NCI-H1092 (cell line): ENCODE measurements at regions not wholly inside any gene's neighbourhood (a gene's known extent, or its start where the extent isn't known, plus 50 kb on each side); places are given as distances from the start of the nearest gene placed in this dataset.

Source experiments
- DNase-seq: peaks from one replicate; lab custom pipeline; 2025; lab: John Stamatoyannopoulos, UW

DNA sequence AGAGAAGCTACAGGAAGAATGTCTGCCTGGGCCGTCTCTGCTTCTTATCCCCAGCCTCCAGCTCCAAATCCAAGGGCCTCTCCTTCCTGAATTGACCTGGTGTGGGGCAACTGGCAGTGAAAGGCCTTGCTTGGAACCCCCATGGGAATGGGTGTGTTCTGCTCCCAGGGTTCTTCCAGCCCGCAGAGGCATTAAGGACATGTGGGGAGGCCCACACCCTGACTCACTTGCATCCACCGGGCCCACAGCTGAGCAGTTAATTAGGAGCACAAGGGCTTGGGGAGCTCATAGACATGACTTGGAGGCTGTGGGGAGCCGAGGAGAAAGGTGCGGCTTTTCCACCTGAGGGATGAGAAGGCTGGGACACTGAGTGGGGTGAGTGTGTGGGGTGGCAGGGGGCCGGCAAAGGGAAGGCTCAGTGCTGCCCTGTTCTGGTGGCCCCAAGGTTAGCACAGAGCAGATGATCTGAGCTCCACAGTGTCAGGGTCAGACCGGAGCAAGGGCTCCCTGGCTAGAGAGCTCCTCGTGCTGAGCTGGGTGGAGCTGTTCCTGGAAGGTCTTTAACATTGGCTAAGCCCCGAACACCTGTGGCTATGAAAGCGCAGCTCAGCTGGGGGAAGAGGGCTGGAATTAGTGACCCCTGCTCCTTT is 64.5 kb upstream of the NECTIN1 start:
- no peak for DNase-seq

GRCh38 chr11:119791701-119792151 is 62.7 kb upstream of the NECTIN1 start:
- DNase-seq = no peak

DNA sequence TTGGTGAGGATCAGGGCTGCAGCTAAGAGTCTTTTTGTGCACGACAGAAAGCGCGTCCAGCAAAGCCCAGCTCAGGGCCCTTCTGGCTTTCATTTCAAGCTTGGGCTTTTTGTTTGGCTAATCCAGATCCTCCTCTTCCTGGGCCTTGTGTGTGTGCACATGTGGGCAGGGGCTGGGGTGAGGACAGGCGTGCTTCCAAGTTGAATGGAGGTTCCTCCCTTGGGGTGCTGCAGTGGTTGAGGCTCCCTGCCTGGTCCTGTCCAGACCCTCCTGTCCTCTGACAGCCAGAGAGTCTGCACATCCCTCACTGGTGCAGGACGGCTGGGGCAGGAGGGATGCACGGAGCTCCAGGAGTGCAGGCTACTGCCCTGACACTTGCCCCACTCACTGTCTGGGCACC is 62.0 kb upstream of the NECTIN1 start:
- no peak for DNase-seq

DNA sequence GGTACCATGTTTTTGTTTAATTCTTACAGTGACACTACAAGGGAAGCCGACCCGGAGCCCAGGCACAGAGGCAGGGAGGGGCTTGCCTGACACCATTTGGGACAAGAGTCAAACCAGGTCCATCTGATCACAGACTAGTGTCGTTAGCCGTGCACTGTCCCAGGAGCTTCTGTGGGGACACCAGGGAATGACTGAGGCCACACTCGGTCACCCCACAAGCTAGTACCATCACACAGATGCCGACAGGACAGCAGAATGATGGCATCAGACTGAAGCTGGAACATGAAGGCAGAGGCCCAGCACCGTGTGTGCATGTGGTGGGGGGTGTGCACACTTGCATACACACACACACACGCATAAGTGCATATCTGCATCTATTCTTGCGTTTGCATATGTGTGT is 61.5 kb upstream of the NECTIN1 start:
- no peak for DNase-seq

DNA sequence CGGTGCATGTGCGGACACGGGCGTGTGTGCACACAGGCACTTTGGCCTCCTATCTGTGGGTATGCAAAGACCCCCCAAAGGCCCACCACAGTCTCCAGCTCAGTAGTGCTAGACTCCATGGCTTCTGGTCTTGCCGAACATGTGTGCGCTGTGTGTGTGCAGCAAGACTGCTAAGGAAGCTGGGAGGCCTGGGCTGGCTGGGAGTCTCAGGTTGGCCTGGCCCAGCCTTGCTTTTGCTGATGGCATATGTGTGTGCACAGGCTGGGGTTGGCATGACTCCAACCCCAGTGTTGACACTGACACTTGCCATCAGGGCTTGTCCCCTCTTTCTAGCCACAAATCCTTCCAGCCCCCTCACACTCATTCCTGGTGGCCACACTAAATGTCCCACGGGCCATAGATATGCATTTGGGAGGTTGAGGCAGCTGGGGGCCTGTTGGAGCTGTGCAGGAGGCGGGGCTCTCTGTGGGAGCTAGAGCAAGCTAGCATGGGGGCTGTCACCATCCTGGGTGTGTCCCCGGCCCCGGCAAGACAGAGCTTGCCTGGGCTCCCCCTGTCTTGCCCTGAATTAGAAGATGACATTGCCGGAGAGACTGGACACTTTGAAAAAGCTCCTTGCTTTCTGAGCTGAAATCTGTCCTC is 60.9 kb upstream of the NECTIN1 start:
- no peak for DNase-seq

GRCh38 chr11:119788911-119789560 is 60.0 kb upstream of the NECTIN1 start:
- DNase-seq = no peak

DNA sequence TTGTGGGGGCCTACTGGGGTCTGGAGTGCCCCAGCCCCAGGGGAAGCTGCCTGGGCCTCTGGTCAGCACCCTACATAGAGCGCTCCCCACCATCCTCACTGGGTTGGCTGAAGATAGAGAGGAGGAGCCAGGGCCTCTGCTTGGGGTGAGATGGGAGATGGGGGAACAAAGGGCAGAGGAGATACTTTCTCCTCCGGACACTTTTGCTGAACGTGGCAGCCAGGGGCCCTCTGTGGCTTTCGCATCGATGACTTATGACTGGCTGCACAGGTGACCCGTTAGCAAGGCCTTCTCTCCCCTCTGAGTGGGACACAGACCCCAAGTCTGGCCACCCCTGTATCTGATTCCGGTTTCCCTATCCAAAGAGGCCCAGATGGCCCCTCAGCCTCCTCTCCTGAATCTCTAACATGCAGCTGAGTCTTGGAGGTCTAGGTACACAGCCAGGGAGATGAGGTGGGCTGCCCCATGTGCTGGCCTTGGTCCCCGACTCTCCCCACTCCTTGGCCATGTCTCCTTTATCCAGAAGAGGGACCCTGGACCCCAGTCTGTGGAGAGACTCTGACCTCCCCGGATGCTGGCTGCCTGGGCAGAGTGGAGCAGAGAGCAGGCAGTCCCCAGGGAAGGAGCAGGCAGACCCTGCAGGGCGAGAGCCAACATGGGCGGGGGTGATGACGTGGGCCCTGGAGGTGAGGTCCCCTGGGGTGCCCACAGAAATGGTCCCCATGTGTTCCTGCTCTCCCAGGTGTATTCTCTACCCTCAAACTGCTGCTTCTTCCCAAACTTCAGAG is 59.3 kb upstream of the NECTIN1 start:
- DNase-seq = no peak

DNA sequence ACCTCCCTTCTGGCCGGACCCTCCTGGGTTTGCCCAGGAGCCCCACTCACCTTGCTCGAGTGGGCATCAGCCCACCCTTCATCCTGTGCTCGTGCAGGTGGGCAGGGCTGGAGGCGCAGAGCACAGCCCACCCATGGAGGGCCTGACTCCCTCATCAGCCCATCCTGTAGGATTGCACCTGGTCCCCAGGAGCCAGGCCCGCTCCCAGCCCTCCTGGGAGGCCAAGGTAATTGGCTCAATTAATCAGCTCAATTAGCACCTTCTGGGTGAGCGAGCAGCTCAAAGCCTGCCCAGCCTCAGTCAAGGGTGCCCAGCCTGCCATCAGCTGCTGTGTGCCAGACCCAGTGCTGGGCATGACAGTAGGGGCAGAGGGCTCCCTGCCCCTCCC is 58.1 kb upstream of the NECTIN1 start:
- DNase-seq = no peak

DNA sequence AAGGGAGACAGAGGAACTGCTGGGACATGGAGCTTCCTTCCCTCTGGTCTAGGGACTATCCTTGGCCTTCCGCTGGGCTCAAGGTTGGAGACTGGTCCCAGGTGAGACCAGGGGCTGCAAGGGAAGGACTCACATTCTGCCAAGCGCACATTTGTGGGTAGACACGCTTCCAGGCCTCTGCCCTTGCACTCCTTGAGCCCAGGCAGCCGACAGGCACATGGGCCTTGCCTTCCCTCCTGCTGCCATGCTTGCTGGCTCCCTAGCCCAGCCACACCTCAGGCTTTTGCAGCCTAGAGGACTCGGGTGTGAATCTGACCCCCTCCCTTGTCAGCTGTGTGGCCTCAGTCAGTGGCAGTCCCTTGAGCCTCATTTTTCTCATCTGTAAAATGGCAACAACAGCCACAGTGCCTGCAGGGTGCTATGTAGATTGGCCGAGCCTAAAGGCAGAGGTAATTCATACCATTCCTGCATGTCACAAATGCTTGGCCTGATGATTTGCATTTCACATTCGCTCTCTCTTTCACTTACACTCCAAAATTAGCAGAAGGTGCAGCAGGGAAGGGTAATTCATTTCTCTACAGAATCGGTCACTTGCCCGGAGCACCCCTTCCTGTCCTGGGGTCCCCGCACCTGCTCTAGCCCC is 57.6 kb upstream of the NECTIN1 start:
- DNase-seq = no peak

DNA sequence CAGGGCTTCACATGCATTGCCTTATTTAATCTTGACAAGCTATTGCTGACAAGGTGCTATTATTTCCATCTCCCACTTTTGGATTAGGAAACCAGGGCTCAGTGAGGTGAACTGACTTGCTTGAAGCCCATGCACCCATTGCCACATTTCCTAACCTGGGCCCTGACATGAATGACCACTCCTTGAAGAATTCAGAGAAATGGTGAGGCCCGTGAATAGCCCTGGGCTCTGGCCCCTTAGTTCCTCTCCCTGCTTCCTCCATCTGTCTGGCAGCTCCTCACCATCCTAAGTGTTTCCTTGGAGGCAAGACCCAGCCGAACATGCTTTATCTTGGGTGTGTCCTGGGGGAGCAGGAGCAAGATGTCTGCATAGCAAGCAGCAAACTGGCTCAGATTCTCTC is 56.1 kb upstream of the NECTIN1 start:
- DNase-seq = no peak

DNA sequence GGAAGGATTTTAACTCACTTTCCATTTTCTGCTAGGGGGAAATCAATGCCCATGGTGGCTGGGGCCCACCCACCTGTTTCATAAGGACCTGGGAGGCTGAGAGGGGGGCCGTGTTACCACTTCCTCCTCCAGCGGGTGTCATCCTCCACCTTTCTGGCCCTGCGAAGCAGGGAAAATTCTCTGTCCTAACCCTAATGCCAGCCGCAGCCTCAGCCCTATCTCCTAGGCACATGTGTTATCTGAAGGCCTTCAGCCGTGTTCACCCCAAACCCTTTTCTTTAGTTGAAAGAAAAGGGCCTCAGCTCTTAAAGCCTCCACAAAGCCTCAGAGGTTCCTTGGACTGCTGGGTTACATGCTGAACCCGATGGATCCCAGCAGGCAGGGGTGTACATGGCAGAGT is 55.4 kb upstream of the NECTIN1 start:
- no peak for DNase-seq

DNA sequence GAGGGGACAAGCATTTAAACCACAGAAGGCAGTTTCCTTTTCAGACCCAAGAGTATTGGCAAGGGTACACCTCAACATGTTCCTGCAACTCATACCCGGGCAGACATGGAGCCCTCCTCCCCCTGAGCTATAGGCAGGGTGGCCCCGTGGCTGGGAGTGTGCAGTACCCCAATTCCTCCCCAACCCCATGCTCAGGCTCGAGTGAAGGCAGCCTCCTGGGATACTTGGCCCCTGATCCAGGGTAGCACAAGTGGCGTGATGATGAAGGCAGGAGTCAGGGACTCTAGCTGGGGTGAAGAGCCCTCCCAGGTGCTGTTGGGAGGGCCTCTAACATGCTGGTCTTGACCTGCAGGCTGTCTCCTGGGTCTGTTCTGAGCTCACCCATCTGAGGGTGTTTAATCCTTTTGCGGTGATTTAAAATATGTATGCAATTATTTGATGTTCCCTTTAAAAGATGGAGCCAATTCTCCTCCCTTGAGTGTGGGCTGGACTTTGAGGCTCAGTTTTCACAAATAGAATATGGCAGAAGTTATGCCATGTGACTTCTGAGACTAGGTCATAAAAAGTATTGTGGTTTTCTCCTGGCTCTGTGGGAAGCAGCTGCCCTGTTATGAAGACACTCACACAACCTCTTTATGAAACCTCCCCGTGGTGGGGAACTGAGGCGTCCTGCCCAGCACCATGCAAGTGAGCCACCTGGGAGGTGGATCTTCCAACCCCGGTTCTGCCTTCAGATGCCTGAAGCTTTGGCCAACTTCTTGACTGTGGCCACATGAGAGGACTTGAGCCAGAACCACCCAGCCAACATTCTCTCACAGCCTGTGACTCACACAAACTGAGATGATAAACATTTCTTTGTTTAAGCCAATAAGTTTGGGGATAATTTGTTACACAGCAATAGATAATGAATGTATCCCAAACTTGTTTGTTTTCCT is 54.7 kb upstream of the NECTIN1 start:
- no peak for DNase-seq

GRCh38 chr11:119782739-119783072 is 53.7 kb upstream of the NECTIN1 start:
- no peak for DNase-seq

GRCh38 chr11:119782006-119782738 is 53.2 kb upstream of the NECTIN1 start:
- DNase-seq = no peak

DNA sequence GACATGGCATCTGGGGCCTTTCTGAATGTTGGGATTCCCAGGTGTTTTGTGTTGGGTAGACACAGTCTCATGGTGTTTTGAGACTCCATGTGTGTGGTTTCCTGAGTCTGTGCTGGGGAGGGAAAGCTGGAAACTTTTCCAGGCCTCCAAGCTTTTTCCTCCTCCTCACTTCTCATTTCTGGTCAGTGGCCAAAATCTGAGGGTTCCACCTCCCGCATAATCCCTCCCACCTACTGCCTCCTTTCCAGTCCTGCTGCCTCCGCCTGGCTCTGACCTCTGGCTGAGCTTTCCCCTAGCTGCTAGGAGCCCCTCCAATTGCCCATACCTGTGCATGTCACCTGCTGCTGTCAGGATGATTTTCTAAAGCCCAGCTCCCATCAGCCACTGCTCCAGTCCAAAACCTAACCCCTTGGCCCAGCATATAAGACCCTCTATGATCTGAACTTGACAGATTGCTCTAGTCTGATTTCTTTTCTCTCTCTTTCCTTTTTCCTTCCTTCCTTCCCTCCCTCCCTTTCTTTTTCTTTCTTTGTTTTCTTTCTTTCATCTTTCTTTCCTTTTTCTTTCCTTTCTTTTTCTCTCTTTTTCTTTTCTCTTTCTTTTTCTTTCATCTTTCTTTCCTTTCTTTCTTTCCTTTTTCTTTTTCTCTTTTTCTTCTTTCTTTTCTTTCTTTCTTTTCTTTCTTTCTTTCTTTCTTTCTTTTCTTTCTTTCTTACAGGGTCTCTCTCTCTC is 51.4 kb upstream of the NECTIN1 start:
- DNase-seq = no peak

DNA sequence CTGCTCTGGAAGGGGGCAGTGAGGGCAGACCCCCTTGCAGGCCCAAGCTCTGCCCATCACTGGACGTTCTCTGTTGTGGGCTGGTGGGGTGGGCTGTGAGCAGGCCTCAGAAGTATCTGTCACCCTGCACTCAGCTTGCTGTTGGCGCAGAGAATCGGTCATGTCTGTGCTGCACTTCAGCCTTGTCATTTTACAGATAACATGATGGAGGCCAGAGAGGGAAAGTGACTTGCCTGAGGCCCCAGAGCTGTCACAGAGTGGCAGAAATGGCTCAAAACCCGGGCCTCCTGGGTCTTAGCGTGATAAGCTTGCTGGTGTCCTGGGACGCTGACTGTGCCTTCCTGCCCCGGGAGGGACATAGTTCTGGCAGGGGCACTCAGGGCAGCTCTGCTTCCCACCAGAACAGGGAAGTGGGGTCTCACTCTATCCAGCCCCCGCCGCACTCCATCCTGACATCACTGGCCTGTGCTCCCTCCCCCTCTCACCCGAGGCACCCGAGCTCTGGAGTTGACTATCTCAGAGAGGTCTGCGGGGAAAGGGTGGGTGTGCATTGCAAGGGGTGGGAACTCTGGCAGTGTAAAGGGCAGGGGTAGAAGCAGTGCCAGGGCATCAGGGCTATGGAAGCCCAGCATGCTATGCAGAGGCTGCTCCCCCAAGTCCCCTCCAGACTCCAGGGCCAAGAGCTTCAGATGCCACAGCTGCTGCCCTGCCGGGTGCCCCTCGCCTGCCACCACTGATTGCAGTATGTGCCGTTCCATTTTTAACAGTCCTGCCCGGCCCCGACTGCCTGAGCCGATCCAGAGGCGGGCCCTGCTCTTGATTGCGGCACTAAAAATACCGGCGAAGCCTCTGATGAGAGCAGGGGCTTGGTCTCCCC is 50.4 kb upstream of the NECTIN1 start:
- DNase-seq = no peak
